ENCODE measurements at regions not wholly inside any gene's neighbourhood (a gene's known extent, or its start where the extent isn't known, plus 50 kb on each side); places are given as distances from the start of the nearest gene placed in this dataset.

DNA sequence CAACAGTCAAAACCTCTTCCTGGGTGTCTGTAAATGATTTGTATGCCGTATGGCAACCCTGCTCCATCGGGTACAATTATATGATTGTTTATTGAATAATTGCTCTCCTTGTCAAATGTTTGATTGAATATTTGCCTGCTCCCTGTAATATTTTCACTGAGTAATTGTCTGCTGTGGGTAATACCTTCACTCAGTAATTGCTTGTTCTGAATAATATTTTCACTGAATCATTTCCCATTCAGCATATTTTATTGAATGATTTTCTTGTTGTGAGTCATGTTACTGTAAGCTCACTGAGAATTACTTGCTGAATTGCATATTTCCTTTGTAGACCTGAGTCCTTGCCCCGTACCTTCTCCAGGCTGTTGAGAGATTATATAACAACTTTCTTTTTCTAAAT is 535.2 kb downstream of the METTL4 start:
- DNase-seq (ENCODE audit: low read depth), result no peak

DNA sequence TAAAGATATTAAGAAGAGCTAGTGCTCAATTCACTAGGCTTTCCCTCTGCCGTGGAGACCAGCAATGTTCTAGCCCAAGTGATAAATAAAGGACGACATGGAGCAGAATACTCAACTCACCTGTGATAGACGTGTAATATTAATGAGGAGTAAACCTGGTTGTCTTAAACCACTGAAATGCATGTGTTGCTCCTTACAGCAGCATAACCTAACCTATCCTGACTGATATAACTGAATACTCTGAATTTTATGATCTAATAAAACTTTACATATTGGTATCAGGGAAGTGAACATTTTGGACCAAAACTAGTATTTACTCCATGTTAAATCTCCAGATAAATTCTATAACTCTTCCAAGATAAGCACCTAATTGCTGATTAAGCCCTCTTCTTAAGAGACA is 531.0 kb downstream of the METTL4 start:
- no peak for DNase-seq (ENCODE audit: low read depth)

DNA sequence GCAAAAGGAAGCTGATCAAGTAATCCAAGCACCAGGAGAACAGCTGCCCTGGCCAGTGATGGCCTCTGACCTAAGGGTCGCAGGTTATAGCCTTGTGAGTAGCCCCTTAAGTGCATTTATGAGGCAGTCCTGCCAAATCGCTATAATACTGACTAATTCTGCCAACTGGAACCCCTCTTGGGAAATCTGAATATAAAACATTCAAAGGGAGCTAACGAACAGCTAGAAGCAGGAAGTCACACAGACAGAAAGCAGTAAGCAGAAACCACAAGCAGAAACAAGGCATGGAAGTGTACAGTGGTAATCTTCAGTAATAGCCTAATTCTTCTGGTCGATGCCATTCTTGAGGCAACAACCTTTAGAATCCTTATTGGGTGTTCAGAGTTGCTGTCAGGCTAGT is 521.3 kb downstream of the METTL4 start:
- DNase-seq (ENCODE audit: low read depth), result no peak

DNA sequence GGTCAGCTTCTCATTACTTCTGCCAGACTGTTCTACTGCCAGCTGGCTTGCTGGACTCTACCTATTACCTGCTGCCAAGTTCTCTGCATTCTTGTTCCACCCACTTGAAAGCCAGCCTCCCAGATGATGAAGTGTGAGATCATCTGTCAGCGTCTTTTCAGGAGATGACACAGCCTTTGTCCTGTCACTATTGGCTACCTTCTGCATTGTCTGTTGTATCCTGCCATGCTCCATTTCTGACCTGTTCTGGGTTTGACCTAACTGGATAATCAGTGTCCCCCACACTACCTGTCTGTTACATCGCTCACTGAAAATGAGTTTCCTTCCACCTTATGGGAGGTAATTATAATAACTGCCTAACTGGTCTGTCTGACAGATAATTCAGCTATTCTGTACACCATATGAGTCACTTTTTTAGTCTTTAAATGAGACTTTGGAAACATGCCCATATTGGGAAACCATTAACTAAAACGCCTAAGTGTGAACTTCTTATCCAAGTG is 520.6 kb downstream of the METTL4 start:
- no peak for DNase-seq (ENCODE audit: low read depth)

DNA sequence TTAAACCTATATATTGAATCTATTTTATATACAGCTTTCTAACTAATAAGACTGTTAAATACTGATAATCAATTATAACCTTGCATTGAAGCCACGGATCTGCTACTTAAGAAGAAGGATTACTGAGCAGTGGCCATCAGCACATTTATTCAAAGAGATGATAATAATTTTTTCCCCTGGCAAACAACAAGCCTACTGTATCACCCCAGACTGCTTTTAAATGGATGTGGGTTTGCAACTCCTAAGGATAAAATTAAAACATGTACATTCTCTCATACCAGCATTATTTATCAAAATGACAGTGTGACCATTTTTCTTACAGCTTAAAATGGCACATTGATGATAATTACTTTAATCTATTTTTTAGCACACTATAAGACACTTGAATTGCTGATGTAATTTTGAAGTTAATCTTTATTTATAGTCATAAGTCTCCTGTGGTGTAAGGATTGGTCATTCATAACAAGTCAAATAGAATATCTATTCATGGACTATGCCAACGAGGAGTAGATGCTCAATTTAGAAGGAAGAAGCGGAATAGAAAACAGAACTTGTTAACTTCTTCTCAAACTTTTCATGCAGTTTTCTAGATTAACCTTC is 517.7 kb downstream of the METTL4 start:
- no peak for DNase-seq (ENCODE audit: low read depth)

DNA sequence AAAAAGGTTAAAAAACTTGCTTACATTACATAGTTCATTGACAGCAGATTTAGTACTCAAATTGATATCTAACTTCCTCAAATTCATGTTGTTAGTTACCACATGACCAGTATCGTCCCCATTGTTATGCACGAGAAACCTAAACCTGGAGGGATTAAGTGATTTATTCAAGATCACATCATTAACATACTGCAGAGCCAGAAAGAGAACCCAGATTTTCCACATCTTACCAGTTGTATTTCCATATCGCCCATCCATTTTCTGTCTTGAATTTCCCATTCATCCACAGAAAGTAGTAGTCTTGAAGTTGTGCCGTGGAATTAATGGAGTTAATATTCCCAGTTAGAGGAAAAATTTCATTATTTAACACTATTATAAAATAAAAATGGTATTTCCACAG is 512.0 kb downstream of the METTL4 start:
- no peak for DNase-seq (ENCODE audit: low read depth)

DNA sequence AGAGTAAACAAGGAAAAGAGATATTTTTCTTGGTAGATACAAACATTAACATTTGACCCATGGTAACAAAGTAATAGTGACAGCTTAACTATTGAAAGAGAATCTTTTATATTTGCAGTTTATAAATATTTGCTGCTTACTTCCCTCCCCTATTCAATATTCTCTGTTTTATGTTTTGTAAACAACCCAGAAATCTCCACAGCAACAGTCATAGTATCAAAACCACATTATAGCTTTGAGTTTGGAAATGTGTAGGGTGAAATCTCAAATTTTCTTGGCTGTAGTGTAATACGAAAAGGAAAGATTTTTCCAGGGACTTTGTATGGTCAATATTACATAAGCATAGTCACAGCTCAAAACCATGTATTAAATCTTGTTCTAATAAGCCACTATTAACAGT is 511.2 kb downstream of the METTL4 start:
- no peak for DNase-seq (ENCODE audit: low read depth)

DNA sequence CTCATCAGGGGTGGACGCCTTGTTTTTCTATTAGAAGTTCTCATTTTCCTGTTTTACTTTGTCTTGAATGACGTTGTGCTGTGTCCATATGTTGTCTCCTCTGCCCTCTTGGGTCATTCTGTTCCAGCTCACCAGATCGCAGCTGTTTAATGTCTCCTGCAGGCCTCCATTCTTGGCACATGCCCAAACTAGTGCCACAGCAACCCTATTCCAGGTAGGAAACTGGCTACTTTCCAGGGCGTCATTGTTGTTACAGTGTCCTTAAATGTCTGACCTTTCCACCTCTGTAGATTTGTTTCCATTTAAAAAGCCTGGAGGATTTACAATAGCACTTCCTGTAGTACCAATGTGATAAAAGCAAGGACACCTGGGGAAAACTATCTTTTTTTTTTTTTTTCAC is 500.7 kb downstream of the METTL4 start:
- DNase-seq (ENCODE audit: low read depth), result no peak

DNA sequence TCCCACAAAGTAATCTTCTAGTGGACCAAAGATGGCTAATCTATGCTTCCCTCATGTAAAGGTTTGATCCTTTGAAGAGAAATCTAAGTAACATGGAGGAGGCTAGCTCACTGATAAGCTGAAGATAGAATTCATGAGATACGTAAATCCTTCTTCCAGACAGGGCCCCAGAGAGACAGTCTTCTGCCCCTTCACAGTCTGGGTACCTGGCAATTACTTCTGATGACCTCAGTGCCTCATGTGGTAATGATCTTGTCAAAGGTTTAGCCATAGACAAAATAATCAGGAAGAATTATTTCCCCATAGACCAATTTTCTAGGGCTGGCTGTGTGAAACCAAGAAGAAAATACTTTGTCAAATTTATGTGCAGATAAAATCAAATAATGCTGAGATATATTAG is 495.8 kb downstream of the METTL4 start:
- DNase-seq (ENCODE audit: low read depth), result no peak

DNA sequence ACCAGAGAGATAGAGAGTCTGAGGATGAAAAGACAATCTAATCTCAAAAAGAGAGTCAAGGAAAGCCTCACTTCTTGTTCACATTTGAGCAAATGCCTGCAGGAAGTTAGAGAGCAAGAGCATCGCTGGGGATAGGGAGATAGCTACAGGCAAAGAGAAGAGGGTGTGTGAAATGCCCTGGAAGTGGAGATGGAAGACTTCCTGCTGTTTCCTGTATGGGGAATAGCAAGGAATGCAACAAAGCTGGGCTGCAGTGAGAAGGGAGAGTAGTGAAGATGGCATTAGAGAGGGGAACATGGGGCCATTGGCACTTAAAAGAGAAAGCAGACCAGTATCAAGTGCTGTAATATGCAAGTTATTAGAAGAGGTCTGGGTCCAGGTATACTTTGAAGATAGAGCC is 488.6 kb downstream of the METTL4 start:
- DNase-seq (ENCODE audit: low read depth), result no peak

DNA sequence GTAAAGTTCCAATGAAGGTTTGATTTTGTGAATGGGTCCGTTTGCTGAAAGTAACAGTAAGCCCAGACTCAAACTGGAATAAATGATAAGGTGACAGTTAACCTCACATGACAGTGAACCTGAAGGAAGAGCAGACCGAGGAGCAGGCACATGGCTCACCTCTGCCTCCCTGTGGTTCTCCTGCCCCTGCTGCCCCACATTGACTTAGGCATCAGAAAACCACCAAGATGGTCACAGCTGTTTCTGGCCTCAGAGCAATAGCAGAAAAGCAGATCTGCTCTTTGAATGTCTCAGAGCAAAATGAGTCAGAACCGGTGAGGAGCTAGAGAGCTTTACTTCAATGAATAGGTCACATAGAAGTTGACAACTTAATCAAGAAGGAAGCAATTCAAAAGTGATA is 487.6 kb downstream of the METTL4 start:
- DNase-seq (ENCODE audit: low read depth), result no peak

DNA sequence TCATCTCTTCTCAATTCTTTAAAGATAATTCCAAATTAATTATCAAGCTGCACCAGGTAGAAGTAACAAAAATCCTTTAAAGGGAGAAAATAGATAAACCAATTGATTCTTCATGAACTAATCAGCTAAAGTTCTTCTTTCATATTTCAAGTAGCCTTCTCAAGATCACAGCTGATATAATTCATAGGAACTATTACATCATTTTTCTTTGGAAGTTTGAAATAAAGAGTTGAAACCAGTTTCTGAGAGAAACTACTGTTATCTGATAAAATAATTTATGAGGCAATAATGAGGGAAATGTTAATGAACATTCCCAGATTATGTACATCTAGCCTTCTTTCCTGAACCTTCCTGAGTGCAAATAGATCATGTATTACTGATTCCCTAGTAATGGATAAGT is 484.9 kb downstream of the METTL4 start:
- no peak for DNase-seq (ENCODE audit: low read depth)

DNA sequence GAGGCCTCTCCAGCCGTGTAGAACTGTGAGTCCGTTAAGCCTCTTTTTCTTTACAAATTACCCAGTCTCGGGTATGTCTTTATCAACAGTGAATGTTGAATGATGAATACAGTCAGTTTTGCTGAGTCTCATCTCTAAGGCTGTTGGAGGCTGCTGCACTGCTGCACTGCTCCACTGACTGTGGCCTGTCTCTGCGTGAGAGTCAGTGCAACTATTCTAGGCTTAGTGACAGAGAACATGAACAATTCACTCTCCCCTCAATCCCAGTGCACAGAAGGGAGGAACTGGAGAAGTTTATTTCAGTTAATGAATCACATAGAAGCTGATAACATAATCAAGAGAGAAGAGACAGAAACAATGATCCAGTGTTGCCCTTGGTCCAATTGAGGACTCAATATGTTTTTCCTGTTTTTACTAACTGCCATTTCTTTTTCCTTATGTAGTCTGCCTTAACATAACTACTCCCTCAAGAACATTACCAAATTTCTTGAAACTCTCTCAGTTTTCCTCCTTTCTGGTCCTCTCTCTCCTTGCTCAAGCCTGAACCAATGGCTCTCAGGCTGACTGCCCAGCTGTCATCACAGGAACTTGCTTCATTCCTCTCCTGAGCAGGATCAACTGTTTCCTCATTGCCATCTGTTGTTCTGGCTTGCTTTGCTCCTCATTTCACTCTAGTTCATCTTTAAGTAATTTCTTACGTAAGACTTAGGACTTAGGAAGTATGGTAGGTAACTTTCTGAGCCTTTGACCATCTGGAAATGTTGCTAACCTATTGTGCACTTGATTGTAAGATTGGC is 483.2 kb downstream of the METTL4 start:
- no peak for DNase-seq (ENCODE audit: low read depth)

DNA sequence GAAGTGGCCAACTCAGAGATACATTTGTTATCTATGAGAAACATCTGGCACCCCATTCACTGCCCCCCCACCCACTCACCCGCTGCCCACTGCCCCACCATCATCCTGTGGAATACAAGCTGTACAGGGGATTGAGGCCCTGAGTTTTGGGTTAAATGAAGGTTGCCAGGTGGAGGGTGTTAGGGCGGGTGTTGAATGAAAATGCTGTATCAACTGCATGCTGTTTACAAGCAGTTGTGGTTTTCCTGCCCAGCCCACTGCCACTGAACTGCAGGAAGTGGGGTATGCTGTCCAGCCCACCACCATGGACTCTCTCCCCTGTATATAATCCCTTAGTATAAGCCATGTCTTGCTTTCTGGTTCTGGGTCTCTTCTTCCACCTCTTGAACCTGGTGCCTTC is 481.9 kb downstream of the METTL4 start:
- no peak for DNase-seq (ENCODE audit: low read depth)

DNA sequence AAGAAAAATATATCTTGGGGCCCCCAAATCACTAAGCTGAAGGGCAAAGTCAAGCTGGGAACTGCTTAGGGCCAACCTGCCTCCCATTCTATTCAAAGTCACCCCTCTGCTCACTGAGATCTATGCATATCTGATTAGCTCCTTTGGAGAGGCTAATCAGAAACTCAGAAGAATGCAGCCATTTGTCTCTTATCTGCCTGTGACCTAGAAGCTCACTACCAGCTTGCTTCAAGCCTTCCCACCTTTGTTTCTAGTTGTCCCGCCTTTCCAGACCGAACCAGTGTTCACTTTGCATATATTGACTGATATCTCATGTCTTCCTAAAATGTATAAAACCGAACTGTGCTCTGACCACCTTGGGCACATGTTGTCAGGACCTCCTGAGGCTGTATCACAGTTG is 479.4 kb downstream of the METTL4 start:
- no peak for DNase-seq (ENCODE audit: low read depth)

DNA sequence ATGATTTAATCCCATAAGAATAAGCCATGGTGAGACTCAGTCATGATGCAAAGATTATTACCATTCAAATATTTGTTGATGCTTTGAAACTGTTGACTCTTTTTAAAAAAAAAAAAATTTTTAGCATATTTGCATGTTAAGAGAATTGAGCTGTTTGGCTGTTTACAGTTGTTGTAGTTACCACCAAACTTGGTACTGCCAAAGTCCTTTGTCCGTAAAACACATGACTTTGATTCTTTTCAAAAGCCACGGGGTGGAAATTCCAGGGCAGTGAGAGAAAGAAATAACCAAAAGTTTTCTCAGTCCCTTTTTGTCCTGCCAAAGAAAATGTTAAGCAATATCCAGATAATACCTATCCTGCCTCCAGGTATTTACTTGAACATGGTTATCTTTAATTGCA is 474.8 kb downstream of the METTL4 start:
- DNase-seq (ENCODE audit: low read depth), result no peak

DNA sequence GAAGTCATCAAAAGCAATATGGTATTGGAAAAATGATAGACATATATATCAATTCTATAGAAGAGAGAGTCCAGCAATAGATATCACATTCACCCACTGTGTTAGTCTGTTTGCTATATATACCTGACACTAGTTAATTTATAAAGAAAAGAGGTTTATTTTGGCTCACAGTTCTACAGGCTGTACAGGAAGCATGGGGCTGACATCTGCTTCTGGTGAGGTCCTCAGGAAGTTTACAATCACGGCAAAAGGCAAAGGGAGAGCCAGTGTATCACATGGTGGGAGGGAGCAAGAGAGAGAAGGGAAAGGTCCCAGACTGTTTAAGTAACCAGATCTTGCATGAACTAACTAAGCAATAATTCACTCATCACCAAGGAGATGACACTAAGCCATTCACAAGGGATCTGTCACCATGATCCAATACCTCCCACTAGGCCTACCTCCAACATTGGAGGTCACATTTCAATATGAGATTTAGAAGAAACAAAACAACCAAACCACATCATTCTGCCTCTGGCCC is 470.6 kb downstream of the METTL4 start:
- DNase-seq (ENCODE audit: low read depth), result no peak

DNA sequence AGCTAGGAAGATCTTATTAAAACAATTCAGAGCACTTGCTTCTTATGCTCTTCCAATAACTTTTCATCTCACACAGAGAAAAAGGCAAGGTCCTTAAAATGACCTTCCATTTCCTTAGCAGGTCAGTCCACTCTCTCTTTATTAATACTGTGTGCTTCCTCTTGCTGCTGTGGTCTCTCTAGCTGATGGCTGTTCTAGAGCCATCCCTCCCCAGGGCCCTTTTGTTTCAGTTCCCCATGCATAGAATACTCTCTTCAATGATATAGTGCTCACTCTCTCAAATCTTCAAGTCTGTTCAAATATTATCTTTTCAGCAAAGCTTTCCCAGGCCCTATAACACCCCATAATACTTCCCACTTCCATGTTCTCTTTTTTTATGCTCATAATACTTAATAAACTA is 469.3 kb downstream of the METTL4 start:
- DNase-seq (ENCODE audit: low read depth), result no peak

DNA sequence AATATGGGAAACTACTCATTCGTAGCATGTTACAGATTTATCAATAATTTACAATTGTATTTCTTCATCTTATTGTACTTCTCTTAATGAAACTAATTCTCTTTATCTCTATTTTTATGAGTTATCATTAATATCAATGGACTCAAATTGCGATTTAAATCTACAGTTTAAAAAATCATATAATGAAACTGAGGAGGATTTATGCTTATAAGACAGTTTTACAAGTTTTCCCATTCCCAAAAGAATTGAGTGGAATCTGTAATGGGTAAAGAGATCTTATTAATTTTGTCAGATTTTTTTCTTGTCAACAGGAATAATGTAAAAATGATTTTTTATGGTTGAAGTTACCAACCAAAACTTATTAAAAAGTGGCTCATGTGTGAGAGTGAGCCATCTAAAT is 468.0 kb downstream of the METTL4 start:
- no peak for DNase-seq (ENCODE audit: low read depth)

DNA sequence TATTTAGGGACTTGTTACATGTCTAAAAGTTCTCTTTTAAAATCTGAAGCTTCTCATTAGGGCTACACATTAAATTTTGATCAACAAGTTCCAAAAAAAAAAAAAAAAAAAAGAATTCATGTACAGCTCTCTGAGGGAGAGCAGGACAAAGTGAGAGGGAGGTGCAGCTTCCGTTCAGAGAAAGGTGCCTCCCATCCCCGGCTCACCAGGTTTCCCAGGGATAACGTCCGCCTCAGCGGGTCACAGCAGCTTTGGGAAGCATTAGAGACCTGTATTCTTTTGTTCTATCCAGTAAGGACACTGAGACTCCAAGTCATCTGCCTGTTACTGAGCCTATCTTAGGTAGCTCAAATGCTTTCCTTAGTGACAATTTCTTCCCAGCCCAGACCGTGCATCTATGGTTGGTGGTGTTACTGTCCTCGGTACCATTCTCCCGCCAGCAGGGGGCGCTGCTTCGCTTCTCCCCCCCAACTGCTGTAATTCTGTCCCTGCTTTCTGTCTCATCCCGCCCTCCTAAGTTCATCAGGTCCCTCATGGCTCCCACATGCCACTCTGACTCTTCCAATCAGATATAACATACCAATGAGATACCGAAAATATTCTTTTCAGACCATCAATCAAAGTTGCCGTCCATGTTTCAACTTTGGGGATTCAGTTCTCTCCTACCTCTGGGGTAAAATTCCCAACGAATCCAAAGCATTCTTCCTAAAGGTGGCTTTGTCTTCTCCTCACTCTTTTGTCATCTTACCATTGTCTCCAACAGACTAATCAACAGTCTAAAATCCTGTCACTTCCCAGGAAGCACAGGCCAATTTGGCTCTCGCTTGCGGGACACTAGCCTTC is 466.5 kb downstream of the METTL4 start:
- peak; percentile 7 for DNase-seq (ENCODE audit: low read depth)

DNA sequence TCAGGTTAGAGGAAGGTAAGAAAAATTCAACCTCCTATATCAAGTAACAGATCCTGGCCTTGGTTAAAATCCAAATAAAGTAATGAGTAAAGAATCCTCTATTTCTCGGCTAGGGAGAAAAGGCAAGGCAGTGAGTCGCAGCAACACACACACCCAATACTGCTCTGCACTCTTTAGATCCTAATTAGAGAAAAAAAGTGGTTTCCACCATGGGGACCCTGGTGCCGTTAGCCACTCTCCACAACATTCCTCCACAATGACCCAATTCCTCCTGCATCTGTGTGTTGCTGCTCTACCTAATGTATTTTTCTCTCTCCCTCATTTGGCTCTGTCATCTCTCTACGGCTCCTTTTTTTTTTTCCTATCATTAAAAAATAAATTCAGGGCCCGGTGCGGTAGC is 462.7 kb downstream of the METTL4 start:
- DNase-seq (ENCODE audit: low read depth), result no peak

DNA sequence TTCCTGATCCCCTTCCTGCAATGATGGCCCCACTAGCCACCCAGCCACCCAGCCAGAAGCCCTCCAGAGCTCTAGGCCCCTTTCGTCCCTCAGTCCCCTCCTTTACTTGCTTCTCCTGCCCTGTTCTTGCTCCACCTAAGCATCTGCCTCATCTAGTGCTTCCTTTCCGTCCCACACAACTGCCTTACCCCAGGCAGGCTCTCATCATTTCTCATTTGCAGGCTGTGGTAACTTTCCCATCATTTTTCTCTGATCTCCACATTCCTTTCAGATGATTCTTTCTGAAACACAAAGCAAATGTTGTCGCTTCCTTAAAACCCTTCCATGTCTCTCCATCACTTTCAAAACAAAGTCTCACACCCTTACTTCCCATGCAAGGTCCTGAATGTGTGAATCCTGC is 459.8 kb downstream of the METTL4 start:
- no peak for DNase-seq (ENCODE audit: low read depth)
